ENCODE measurements at regions not wholly inside any gene's neighbourhood (a gene's known extent, or its start where the extent isn't known, plus 50 kb on each side); places are given as distances from the start of the nearest gene placed in this dataset.

- Histone ChIP-seq H3K9me3 (replicated peaks; ENCODE audit: control insufficient read depth, insufficient read depth, low read length) (no peaks in the 10 kb centered on the region), H3K27ac (ENCODE audit: control insufficient read depth, insufficient read depth) (no peak overlapping the region), H4K20me1 (ENCODE audit: control insufficient read depth, insufficient read depth) (no peaks in the 10 kb centered on the region), H2AFZ (ENCODE audit: control insufficient read depth, low read depth, low read length) (no peak overlapping the region), H3K27me3 (replicated peaks in 1 of 2; ENCODE audit: control insufficient read depth in 2 of 2, insufficient read depth in 2 of 2, low read length in 1 of 2) (no peaks in the 10 kb centered on the region), H3K4me3 (no peak overlapping the region), H3K36me3 (ENCODE audit: control insufficient read depth in 2 of 2, insufficient read depth in 2 of 2, low read length in 1 of 2) (no peaks in the 10 kb centered on the region), H3K4me2 (ENCODE audit: control insufficient read depth, insufficient read depth) (no peak overlapping the region), H3K4me1 (ENCODE audit: control insufficient read depth, insufficient read depth, low read length) (no peaks in the 10 kb centered on the region), H3K9ac (ENCODE audit: control insufficient read depth, insufficient read depth, low read length) (no peak overlapping the region), H3K79me2 (ENCODE audit: control insufficient read depth, insufficient read depth, low read length) (no peaks in the 10 kb centered on the region)
- intact Hi-C loops (cut with micrococcal nuclease; ENCODE audit: unreplicated experiment): no loop called here
- no TSS peak for BruUV-seq (replicated peaks)
- RAD21 ChIA-PET (ENCODE audit: unreplicated experiment): no interaction called here
- ATAC-seq (no peak), FAIRE-seq (no peak), DNase-seq (ENCODE audit: low read depth, low spot score) (no peak)
- POLR2A ChIA-PET: no interaction called here
- SMC1A ChIA-PET (ENCODE audit: uncharacterized antibody, unreplicated experiment): no interaction called here
- CTCF ChIA-PET: no interaction called here
- 9% methylated on average over 7 of the region's 7 CpGs for WGBS (ENCODE audit: insufficient coverage, insufficient replicate concordance, low lambda C conversion rate, missing lambda C conversion rate)
- in situ Hi-C loops (cut with MboI): no loop called here
- no peak for TF ChIP-seq MEF2B (IDR thresholded peaks at IDR 0.05; ENCODE audit: partially characterized antibody, poor library complexity, severe bottlenecking)
- TF ChIP-seq NBN (IDR thresholded peaks at IDR 0.05): no peak
- TF ChIP-seq MLLT1 (IDR thresholded peaks at IDR 0.05): no peak
- no peak for TF ChIP-seq BCL3 (IDR thresholded peaks at IDR 0.05; ENCODE audit: borderline replicate concordance, insufficient read depth, low read depth, low read length, poor library complexity, severe bottlenecking)
- no peak for TF ChIP-seq ATF3 (IDR thresholded peaks at IDR 0.05; ENCODE audit: borderline replicate concordance, extremely low read depth, low read depth, low read length)
- no peak for TF ChIP-seq HSF1 (IDR thresholded peaks at IDR 0.05; ENCODE audit: low read depth, low read length)
- TF ChIP-seq E2F4 (IDR thresholded peaks at IDR 0.05; ENCODE audit: low read depth, low read length): no peak
- TF ChIP-seq EP300 (IDR thresholded peaks at IDR 0.05; ENCODE audit: borderline replicate concordance in 1 of 2, control insufficient read depth in 1 of 2, low read depth in 2 of 2, low read length in 2 of 2): no peak
- TF ChIP-seq LARP7 (IDR thresholded peaks at IDR 0.05): no peak
- TF ChIP-seq YBX1 (IDR thresholded peaks at IDR 0.05): no peak
- no peak for TF ChIP-seq HDGF (IDR thresholded peaks at IDR 0.05)
- no peak for TF ChIP-seq SMAD1 (IDR thresholded peaks at IDR 0.05; ENCODE audit: low read depth, partially characterized antibody)
- no peak for TF ChIP-seq ZNF207 (IDR thresholded peaks at IDR 0.05; ENCODE audit: borderline replicate concordance)
- no peak for TF ChIP-seq BCLAF1 (IDR thresholded peaks at IDR 0.05)
Observed at GRCh38 chr2:67340133-67341011, 56.8 kb upstream of the ETAA1 start.

All from GM12878 (cell line).